Uterus (tissue), 2 donors: ENCODE measurements at regions not wholly inside any gene's neighbourhood (a gene's known extent, or its start where the extent isn't known, plus 50 kb on each side); places are given as distances from the start of the nearest gene placed in this dataset.

Experiments used
- POLR2A ChIP-seq, 2 donors: fragments of 450-650 bp; IDR thresholded peaks; one replicate each; pipeline ENCODE4 v1.6.1; 2016; ENCODE audit warnings: antibody characterized with exemption in 2 of 2, mild to moderate bottlenecking in 1 of 2, moderate library complexity in 1 of 2
- TF ChIP-seq, protein P1 (sequence below), 4 experiments: fragments of 200-600 bp in 2 of 4; fragments of 450-650 bp in 2 of 4; sonication (generic) in 2 of 4; IDR thresholded peaks; one replicate each; pipeline ENCODE4 v1.5.1; 2016 to 2019; ENCODE audit warnings: antibody characterized with exemption in 4 of 4, mild to moderate bottlenecking in 2 of 4, moderate library complexity in 1 of 4

GRCh38 chr18:78762753-78763152 is 216.9 kb upstream of the SALL3 start:
- TF ChIP-seq, protein P1, sequence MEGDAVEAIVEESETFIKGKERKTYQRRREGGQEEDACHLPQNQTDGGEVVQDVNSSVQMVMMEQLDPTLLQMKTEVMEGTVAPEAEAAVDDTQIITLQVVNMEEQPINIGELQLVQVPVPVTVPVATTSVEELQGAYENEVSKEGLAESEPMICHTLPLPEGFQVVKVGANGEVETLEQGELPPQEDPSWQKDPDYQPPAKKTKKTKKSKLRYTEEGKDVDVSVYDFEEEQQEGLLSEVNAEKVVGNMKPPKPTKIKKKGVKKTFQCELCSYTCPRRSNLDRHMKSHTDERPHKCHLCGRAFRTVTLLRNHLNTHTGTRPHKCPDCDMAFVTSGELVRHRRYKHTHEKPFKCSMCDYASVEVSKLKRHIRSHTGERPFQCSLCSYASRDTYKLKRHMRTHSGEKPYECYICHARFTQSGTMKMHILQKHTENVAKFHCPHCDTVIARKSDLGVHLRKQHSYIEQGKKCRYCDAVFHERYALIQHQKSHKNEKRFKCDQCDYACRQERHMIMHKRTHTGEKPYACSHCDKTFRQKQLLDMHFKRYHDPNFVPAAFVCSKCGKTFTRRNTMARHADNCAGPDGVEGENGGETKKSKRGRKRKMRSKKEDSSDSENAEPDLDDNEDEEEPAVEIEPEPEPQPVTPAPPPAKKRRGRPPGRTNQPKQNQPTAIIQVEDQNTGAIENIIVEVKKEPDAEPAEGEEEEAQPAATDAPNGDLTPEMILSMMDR (IDR thresholded peaks at IDR 0.05): no peak
- TF ChIP-seq POLR2A (IDR thresholded peaks at IDR 0.05): no peak
